HG03135 (cell line): ENCODE measurements at regions not wholly inside any gene's neighbourhood (a gene's known extent, or its start where the extent isn't known, plus 50 kb on each side); places are given as distances from the start of the nearest gene placed in this dataset.

Experiments
- ATAC-seq: cut with Tn5 transposase; IDR thresholded peaks from one replicate; pipeline ENCODE4 v1.9.1; 2021; ENCODE audit warnings: mild to moderate bottlenecking, moderate library complexity; ENCODE audit not compliant: unreplicated experiment

GRCh38 chr15:61798631-61799030 is 261.6 kb downstream of the VPS13C start:
- no peak for ATAC-seq

GRCh38 chr15:61796056-61796455 is 264.2 kb downstream of the VPS13C start:
- no peak for ATAC-seq

- ATAC-seq: no peak
Measured at GRCh38 chr15:61794881-61795280, 265.4 kb downstream of the VPS13C start.

GRCh38 chr15:61794276-61794675 is 266.0 kb downstream of the VPS13C start:
- no peak for ATAC-seq

- no peak for ATAC-seq
Measured at GRCh38 chr15:61784734-61785133, 275.5 kb downstream of the VPS13C start.

- ATAC-seq: no peak
Measured at GRCh38 chr15:61780278-61780980, 279.8 kb downstream of the VPS13C start.

- no peak for ATAC-seq
Measured at GRCh38 chr15:61777689-61778088, 282.6 kb downstream of the VPS13C start.

GRCh38 chr15:61769557-61769956 is 290.7 kb downstream of the VPS13C start:
- no peak for ATAC-seq

- no peak for ATAC-seq
Measured at GRCh38 chr15:61768131-61768530, 292.1 kb downstream of the VPS13C start.

- ATAC-seq: no peak
Measured at GRCh38 chr15:61764981-61765380, 295.3 kb downstream of the VPS13C start.

- no peak for ATAC-seq
Measured at GRCh38 chr15:61764141-61764540, 296.1 kb downstream of the VPS13C start.

GRCh38 chr15:61762676-61763075 is 297.6 kb downstream of the VPS13C start:
- ATAC-seq: no peak

- no peak for ATAC-seq
Measured at GRCh38 chr15:61759639-61760038, 300.6 kb downstream of the VPS13C start.

- ATAC-seq: no peak
Measured at GRCh38 chr15:61756071-61756820, 304.0 kb downstream of the VPS13C start.

GRCh38 chr15:61755467-61755866 is 304.8 kb downstream of the VPS13C start:
- no peak for ATAC-seq

GRCh38 chr15:61753018-61753710 is 307.1 kb downstream of the VPS13C start:
- ATAC-seq: no peak

- no peak for ATAC-seq
Measured at GRCh38 chr15:61752001-61752400, 308.2 kb downstream of the VPS13C start.

- ATAC-seq: no peak
Measured at GRCh38 chr15:61750271-61751084, 309.8 kb downstream of the VPS13C start.

- no peak for ATAC-seq
Measured at GRCh38 chr15:61749169-61749568, 311.1 kb downstream of the VPS13C start.

GRCh38 chr15:61748529-61748928 is 311.7 kb downstream of the VPS13C start:
- ATAC-seq: no peak

- no peak for ATAC-seq
Measured at GRCh38 chr15:61746589-61746988, 313.7 kb downstream of the VPS13C start.
